SW 1271 (cell line): ENCODE measurements at regions not wholly inside any gene's neighbourhood (a gene's known extent, or its start where the extent isn't known, plus 50 kb on each side); places are given as distances from the start of the nearest gene placed in this dataset.

Experiments used
- DNase-seq, 2 experiments: peaks; one replicate each; lab custom pipeline; 2025; lab: John Stamatoyannopoulos, UW

- no peak for DNase-seq
These were observed 502.8 kb upstream of the GOT2 start for GRCh38 chr16:59236804-59237458.

DNA sequence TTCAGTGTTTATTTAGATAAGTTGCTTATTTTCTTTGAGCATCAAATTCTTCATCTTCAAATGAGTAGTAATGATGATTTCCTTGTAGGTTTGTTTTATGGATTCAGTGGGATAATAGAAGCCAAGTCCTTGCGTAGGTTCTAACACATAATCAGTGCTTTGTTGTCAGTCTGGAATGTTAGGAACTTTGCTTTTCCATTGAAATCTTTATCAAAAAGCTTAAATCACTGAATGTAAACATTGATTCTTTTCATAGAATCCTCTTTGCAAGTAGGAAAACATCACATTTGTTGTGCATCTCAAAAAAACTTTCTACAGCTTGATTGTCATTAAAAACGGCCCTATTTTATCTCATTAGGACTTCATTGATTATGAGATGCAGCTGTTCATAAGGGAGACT lies 490.3 kb upstream of the GOT2 start:
- DNase-seq: no peak

DNA sequence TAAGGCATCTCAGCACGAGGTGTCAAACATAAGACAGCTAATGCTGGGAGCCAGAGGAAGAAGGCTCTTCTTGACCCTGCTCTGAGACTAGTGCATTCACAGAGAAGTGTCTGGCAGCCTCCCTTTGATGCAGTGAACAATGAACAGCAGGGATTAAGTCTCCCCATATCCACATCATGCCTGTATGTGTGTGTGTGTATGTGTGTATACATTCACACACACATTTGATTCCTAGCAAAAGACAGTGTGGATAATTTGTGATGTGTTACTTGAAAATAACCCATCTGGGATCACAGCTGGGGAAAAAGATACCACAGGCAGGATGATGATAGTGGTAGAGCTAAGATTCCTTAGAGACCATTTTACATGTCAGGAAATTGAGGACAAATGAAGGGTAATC lies 485.9 kb upstream of the GOT2 start:
- DNase-seq: no peak

DNA sequence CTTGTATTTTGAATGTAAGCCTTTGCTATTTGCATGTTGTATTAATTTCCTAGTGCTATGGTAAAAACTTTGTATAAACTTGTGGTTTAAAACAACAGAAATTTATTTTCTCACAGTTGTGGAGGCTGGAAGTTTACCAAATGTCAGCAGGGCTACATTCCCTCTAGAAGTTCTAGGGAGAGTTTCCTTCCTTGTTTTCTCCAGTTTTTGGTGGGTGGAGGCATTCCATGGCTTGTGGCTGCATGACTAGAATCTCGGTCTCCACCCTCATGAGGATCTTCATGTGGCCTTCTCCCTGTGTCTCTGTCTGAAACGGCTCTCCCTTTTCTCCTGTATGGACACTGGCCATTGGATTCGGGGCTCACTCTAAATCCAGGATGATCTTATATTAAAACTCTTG lies 482.2 kb upstream of the GOT2 start:
- DNase-seq: no peak

- no peak for DNase-seq
These were observed 480.3 kb upstream of the GOT2 start for GRCh38 chr16:59214455-59214854.

DNA sequence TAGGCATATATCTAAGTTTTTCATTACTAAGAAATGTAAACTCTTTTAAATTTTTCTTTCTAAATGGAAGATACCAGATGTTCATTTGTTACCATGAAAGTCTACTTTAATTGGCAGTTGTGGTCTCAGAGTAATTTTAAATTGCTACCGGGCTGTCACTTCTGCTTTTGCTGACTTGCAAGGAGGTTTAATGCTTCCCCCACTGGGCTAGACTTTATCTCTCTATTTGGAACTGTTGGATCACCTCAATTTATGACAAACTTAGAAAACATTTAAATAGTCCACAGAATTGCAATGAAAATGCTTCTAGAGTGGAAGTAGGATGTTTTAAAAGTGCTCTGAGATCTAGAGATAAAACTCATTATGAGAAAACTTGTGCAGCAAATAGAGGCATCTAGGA lies 479.8 kb upstream of the GOT2 start:
- no peak for DNase-seq

- no peak for DNase-seq
These were observed 478.4 kb upstream of the GOT2 start for GRCh38 chr16:59212492-59213024.

DNA sequence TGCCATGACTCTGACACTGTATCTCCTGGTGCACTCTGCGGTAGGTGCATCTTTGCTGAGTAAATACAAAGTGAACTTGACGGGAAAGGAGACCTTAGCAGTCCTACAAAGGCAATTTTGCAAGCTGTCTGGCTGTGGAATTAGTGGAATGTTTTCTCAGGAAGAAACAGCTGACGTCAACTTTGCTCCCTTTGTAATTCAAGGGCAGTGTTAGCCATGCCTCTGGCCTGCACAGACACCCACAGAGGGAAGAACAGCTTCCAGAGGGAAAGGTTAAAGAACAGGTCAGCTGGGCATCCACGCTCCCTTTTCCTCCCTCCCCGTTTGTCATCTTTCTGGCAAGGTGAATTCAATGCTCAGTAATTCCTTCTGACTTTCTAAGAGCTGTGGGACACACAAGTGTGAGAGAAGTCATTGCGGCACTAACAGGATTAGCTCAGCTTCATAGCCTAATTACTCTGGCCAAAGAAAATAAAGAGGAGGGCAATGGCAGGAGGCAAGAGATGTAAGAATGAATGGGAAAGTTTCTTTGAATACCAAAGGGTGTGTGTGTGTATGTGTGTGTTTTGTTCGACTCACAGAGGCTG lies 476.9 kb upstream of the GOT2 start:
- no peak for DNase-seq

DNA sequence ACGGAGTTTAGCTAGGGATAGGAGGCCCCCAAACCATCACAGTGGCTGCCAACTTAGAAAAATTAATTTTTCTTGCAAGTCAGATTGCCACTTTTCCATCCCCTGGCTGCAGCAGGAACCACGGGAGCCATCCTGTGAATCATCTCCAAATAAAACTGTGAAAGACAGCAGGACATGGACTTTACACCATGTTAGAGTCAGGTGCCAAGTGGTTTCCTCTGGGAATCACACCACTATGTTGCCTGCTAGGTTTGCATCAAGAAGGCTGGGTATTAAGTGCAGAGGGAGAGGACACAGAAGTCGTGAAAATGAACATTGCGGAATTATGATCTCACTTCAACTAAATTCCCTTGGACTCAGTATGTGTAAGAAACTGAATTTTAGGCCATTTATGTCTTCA lies 471.3 kb upstream of the GOT2 start:
- no peak for DNase-seq

DNA sequence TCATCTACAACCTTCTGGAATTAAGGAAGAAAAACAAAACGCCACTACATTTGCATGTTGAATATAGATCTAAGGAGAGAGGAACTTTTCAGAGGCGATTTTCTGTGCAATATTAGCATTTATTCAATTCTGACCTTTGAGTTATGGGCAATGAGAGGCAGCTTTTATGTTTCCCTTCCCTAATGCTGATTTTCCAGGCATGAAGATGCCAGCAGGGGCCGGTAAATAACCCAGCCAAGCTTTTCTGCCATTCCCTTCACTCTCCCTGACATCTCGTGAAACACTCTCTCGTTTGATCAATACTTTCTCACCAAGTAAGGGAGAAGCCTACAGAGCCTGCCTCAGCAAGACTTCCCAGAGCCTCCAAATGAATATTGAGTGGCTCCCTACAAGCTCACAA lies 470.5 kb upstream of the GOT2 start:
- no peak for DNase-seq

- no peak for DNase-seq
These were observed 468.2 kb upstream of the GOT2 start for GRCh38 chr16:59202233-59202862.

- DNase-seq: no peak
These were observed 467.7 kb upstream of the GOT2 start for GRCh38 chr16:59201821-59202220.

- DNase-seq: no peak
These were observed 467.0 kb upstream of the GOT2 start for GRCh38 chr16:59201160-59201559.

- DNase-seq: no peak
These were observed 464.4 kb upstream of the GOT2 start for GRCh38 chr16:59198487-59198886.

DNA sequence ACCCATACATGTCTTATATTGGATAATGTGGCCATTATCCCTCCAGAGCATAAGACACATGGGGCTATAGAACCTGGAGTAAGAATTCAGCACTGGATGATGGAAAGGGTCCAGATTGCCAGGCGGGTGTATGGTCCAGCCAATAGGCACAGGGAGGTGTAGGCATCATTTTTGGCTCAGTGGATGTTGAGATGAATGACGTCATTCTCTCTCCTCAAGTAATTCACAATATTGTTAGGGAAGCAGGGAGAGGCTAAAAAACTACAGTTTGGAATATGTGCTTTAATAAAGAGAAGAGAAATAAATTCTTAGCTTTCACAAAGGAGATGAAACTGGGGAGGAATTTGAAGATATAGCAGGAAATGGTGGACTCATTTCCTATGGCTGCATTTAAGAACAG lies 461.1 kb upstream of the GOT2 start:
- no peak for DNase-seq

GRCh38 chr16:59193637-59194036 lies 459.5 kb upstream of the GOT2 start:
- DNase-seq: no peak

- no peak for DNase-seq
These were observed 458.6 kb upstream of the GOT2 start for GRCh38 chr16:59192551-59193199.

DNA sequence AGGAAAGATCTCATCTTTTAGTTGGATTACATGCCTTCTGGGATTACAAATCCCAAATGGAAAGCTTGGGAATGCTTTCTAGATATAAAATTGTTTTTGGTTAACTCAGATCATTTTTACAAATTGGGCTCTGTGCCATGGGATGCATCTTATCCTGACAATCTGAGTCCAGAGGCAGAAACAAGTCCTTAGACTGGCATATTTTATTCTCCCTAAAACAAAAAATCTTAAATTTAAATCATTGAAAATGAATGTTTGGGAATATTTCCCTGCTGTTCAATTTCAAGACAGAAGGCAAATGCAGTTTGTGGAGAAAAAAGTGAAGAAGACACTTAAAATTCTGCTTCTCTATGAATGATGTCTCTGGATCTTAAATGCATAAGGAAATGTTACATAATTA lies 456.6 kb upstream of the GOT2 start:
- DNase-seq: no peak

DNA sequence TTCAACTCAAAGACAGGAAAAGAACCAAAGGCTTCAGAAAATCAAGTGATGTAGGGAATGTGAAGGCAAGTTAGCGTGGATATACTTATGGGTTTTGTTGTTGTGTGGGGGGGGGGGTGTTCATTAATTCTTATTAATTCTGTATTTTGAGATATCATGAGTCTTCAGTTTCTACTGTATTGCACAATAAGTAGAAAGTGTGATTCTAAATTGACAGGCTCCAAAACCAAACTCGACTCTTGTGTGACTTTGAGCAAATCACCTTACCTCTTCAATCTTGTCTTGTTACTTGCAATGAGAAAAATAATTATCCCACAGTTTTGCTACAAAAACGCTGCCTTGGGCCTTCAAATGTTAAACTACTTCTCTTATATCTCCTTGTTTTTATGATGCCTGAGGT lies 453.9 kb upstream of the GOT2 start:
- no peak for DNase-seq

- DNase-seq: no peak
These were observed 447.8 kb upstream of the GOT2 start for GRCh38 chr16:59181821-59182420.

DNA sequence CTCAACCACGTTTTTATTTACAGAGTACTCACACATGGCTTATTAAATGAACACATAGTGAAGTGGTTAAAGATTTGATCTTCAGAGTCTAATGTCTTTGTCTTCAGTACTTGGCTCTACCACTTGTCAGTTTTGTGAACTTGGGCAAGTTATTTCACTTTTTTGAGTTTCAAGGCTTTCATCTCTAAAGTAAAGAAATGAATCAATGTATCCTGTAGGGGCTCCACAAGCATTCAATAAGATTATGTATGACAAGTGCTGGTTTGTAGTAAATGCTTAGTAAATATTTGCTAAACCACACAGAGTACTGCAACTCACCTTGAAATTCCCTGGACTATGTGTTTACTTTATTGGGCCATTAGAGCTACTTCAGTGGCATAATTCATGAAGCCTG lies 446.0 kb upstream of the GOT2 start:
- no peak for DNase-seq

- no peak for DNase-seq
These were observed 445.4 kb upstream of the GOT2 start for GRCh38 chr16:59179446-59180082.
